ENCODE measurements at regions not wholly inside any gene's neighbourhood (a gene's known extent, or its start where the extent isn't known, plus 50 kb on each side); places are given as distances from the start of the nearest gene placed in this dataset.

GRCh38 chr11:87724358-87724757 lies 450.9 kb downstream of the RAB38 start:
- no peak for FAIRE-seq

DNA sequence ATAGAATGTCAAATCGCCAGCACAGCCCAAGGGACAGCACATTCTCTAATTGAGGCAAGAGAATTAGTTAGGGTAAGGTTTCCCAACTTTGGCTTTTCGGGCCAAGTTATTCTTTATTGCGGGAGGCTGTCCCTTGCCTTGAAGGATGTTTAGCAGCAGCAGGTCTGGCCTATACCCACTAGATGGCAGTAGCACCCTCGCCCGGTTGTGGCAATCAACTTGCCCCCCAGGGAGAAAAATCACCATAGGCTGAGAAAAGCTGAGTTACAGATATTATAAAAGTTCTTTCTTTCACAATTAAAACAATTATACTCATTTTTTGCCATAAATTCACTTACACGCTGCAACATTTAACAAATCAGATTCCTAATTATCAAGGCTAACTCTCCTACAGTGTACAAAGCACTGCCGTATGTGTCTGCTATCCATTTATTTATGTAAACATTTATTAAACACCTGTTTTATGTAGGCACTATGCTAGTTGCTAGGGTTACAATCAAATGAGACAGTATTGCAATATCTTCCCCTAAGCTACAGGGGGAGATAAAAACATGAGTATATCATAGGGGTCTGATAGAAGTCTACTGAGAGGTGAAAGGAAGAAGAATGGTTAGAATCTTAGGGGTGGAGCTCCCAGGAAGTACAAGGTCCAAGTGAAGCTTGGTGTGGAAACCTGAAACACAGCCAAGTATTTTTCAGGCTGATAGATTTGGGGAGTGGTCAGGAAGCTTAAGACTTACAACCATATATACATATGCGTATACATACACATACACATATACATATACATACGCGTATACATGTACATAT lies 452.3 kb downstream of the RAB38 start:
- DNase-seq (ENCODE audit: low read depth): no peak
- H3K79me2 ChIP-seq (ENCODE audit: insufficient read depth, low read length): no peaks in the 10 kb centered on the region
- Mint-ChIP-seq H3K4me1 (ENCODE audit: low read depth, unreplicated experiment) (peaks cover 6% of the 10 kb centered on the region), H3K9me3 (ENCODE audit: unreplicated experiment) (no peaks in the 10 kb centered on the region), H3K36me3 (ENCODE audit: low read depth, unreplicated experiment) (no peaks in the 10 kb centered on the region), H3K4me3 (ENCODE audit: unreplicated experiment) (no peak overlapping the region), H3K27ac (ENCODE audit: unreplicated experiment) (no peak overlapping the region), H3K27me3 (ENCODE audit: low read depth, unreplicated experiment) (no peaks in the 10 kb centered on the region)
- H3K36me3 ChIP-seq (ENCODE audit: insufficient read depth, low read length): no peaks in the 10 kb centered on the region
- no peak for TF ChIP-seq EZH2 (IDR thresholded peaks at IDR 0.05; ENCODE audit: insufficient read depth, low read length)
- TF ChIP-seq, protein P1, sequence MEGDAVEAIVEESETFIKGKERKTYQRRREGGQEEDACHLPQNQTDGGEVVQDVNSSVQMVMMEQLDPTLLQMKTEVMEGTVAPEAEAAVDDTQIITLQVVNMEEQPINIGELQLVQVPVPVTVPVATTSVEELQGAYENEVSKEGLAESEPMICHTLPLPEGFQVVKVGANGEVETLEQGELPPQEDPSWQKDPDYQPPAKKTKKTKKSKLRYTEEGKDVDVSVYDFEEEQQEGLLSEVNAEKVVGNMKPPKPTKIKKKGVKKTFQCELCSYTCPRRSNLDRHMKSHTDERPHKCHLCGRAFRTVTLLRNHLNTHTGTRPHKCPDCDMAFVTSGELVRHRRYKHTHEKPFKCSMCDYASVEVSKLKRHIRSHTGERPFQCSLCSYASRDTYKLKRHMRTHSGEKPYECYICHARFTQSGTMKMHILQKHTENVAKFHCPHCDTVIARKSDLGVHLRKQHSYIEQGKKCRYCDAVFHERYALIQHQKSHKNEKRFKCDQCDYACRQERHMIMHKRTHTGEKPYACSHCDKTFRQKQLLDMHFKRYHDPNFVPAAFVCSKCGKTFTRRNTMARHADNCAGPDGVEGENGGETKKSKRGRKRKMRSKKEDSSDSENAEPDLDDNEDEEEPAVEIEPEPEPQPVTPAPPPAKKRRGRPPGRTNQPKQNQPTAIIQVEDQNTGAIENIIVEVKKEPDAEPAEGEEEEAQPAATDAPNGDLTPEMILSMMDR (IDR thresholded peaks at IDR 0.05; ENCODE audit: insufficient read depth, low read depth, low read length): peak; percentile 66
- H3K4me1 ChIP-seq (ENCODE audit: insufficient read depth, low read length): no peaks in the 10 kb centered on the region
- no peak overlapping the region for H3K4me2 ChIP-seq (ENCODE audit: low read length)
- no peaks in the 10 kb centered on the region for H3K9me3 ChIP-seq (ENCODE audit: insufficient read depth, low read depth, low read length)
- H2AFZ ChIP-seq (ENCODE audit: low read depth, low read length): no peak overlapping the region
- H3K4me3 ChIP-seq (ENCODE audit: insufficient read depth, low read depth, low read length): no peak overlapping the region
- no peak for FAIRE-seq
- no peak overlapping the region for H3K9ac ChIP-seq (ENCODE audit: low read length)
- H4K20me1 ChIP-seq (ENCODE audit: insufficient read depth, low read length): no peaks in the 10 kb centered on the region
- H3K27me3 ChIP-seq (ENCODE audit: insufficient read depth, low read length): no peaks in the 10 kb centered on the region
- H3K27ac ChIP-seq (ENCODE audit: low read depth, low read length): no peak overlapping the region

More at GRCh38 chr11:87724358-87724757, 450.9 kb downstream of the RAB38 start:
- Histone ChIP-seq H3K9ac (ENCODE audit: low read length) (no peak overlapping the region), H3K79me2 (ENCODE audit: insufficient read depth, low read length) (no peaks in the 10 kb centered on the region), H3K9me3 (ENCODE audit: insufficient read depth, low read depth, low read length) (no peaks in the 10 kb centered on the region), H3K36me3 (ENCODE audit: insufficient read depth, low read length) (no peaks in the 10 kb centered on the region), H4K20me1 (ENCODE audit: insufficient read depth, low read length) (no peaks in the 10 kb centered on the region), H3K4me1 (ENCODE audit: insufficient read depth, low read length) (no peaks in the 10 kb centered on the region), H3K27me3 (ENCODE audit: insufficient read depth, low read length) (no peaks in the 10 kb centered on the region), H3K4me2 (ENCODE audit: low read length) (no peak overlapping the region), H2AFZ (ENCODE audit: low read depth, low read length) (no peak overlapping the region), H3K27ac (ENCODE audit: low read depth, low read length) (no peak overlapping the region), H3K4me3 (ENCODE audit: insufficient read depth, low read depth, low read length) (no peak overlapping the region)
- H3K4me3 Mint-ChIP-seq (ENCODE audit: unreplicated experiment): no peak overlapping the region
- no peaks in the 10 kb centered on the region for H3K36me3 Mint-ChIP-seq (ENCODE audit: low read depth, unreplicated experiment)
- peaks cover 2% of the 10 kb centered on the region for H3K4me1 Mint-ChIP-seq (ENCODE audit: low read depth, unreplicated experiment)
- no peak for TF ChIP-seq EZH2 (IDR thresholded peaks at IDR 0.05; ENCODE audit: insufficient read depth, low read length)
- TF ChIP-seq, protein P1 (IDR thresholded peaks at IDR 0.05; ENCODE audit: insufficient read depth, low read depth, low read length): no peak
- DNase-seq (ENCODE audit: low read depth): no peak
- no peaks in the 10 kb centered on the region for H3K27me3 Mint-ChIP-seq (ENCODE audit: low read depth, unreplicated experiment)
- no peaks in the 10 kb centered on the region for H3K9me3 Mint-ChIP-seq (ENCODE audit: unreplicated experiment)
- H3K27ac Mint-ChIP-seq (ENCODE audit: unreplicated experiment): no peak overlapping the region
